Erythroblast (primary cell): ENCODE measurements at regions not wholly inside any gene's neighbourhood (a gene's known extent, or its start where the extent isn't known, plus 50 kb on each side); places are given as distances from the start of the nearest gene placed in this dataset.

Experiments used
- GATA1 ChIP-seq: IDR thresholded peaks from 2 replicates; pipeline ENCODE4 v1.6.1; 2011; ENCODE audit warnings: low read depth, mild to moderate bottlenecking, control low read depth, low read length, moderate library complexity
- POLR2A ChIP-seq: IDR thresholded peaks from 2 replicates; pipeline ENCODE4 v1.6.1; 2011; ENCODE audit warnings: mild to moderate bottlenecking, low read length

GRCh38 chr4:130479020-130479419, 1383.1 kb downstream of the C4orf33 start:
- TF ChIP-seq POLR2A (no peak), GATA1 (no peak)
